ENCODE measurements at regions not wholly inside any gene's neighbourhood (a gene's known extent, or its start where the extent isn't known, plus 50 kb on each side); places are given as distances from the start of the nearest gene placed in this dataset.

- no peaks in the 10 kb centered on the region for H3K9me3 ChIP-seq (replicated peaks; ENCODE audit: control insufficient read depth, low read depth, low read length)
- H3K4me1 ChIP-seq (ENCODE audit: control insufficient read depth, insufficient read depth, low read length): no peaks in the 10 kb centered on the region
- 29% methylated on average over 1 of the region's 1 CpG for WGBS (ENCODE audit: insufficient coverage)
- no peaks in the 10 kb centered on the region for H3K36me3 ChIP-seq (ENCODE audit: control insufficient read depth, insufficient read depth, low read length)
- no peak overlapping the region for H3K4me3 ChIP-seq (ENCODE audit: low read length)
- H3K27ac ChIP-seq (ENCODE audit: low read length): no peak overlapping the region
- no peak for DNase-seq
- H3K27me3 ChIP-seq (ENCODE audit: control insufficient read depth, insufficient read depth, low read length): no peaks in the 10 kb centered on the region
These were observed 294.4 kb downstream of the PRDM2 start for GRCh38 chr1:13994386-13994785.

GRCh38 chr1:13996334-13996733, 296.3 kb downstream of the PRDM2 start:
- H3K27me3 ChIP-seq (ENCODE audit: control insufficient read depth, insufficient read depth, low read length): no peaks in the 10 kb centered on the region
- DNase-seq: no peak
- H3K27ac ChIP-seq (ENCODE audit: low read length): no peak overlapping the region
- no peaks in the 10 kb centered on the region for H3K9me3 ChIP-seq (replicated peaks; ENCODE audit: control insufficient read depth, low read depth, low read length)
- no peak overlapping the region for H3K4me3 ChIP-seq (ENCODE audit: low read length)
- WGBS (ENCODE audit: insufficient coverage): no CpG with 5 or more reads among the region's 2 CpGs
- H3K36me3 ChIP-seq (ENCODE audit: control insufficient read depth, insufficient read depth, low read length): no peaks in the 10 kb centered on the region
- no peaks in the 10 kb centered on the region for H3K4me1 ChIP-seq (ENCODE audit: control insufficient read depth, insufficient read depth, low read length)

GRCh38 chr1:14003552-14003951, 303.6 kb downstream of the PRDM2 start:
- Histone ChIP-seq H3K27me3 (ENCODE audit: control insufficient read depth, insufficient read depth, low read length) (no peaks in the 10 kb centered on the region), H3K4me1 (ENCODE audit: control insufficient read depth, insufficient read depth, low read length) (no peaks in the 10 kb centered on the region), H3K36me3 (ENCODE audit: control insufficient read depth, insufficient read depth, low read length) (no peaks in the 10 kb centered on the region), H3K9me3 (replicated peaks; ENCODE audit: control insufficient read depth, low read depth, low read length) (peaks cover 2% of the 10 kb centered on the region), H3K27ac (ENCODE audit: low read length) (no peak overlapping the region), H3K4me3 (ENCODE audit: low read length) (no peak overlapping the region)
- no peak for DNase-seq
- WGBS (ENCODE audit: insufficient coverage): no CpG with 5 or more reads among the region's 1 CpG

- WGBS (ENCODE audit: insufficient coverage): 50% methylated on average over 2 of the region's 3 CpGs
- no peak overlapping the region for H3K4me3 ChIP-seq (ENCODE audit: low read length)
- no peak for DNase-seq
- H3K27ac ChIP-seq (ENCODE audit: low read length): no peak overlapping the region
- peaks cover 2% of the 10 kb centered on the region for H3K4me1 ChIP-seq (ENCODE audit: control insufficient read depth, insufficient read depth, low read length)
- H3K36me3 ChIP-seq (ENCODE audit: control insufficient read depth, insufficient read depth, low read length): no peaks in the 10 kb centered on the region
- peaks cover 2% of the 10 kb centered on the region for H3K9me3 ChIP-seq (replicated peaks; ENCODE audit: control insufficient read depth, low read depth, low read length)
- no peaks in the 10 kb centered on the region for H3K27me3 ChIP-seq (ENCODE audit: control insufficient read depth, insufficient read depth, low read length)
These were observed 309.6 kb downstream of the PRDM2 start for GRCh38 chr1:14009582-14009981.

- Histone ChIP-seq H3K4me3 (ENCODE audit: low read length) (no peak overlapping the region), H3K9me3 (replicated peaks; ENCODE audit: control insufficient read depth, low read depth, low read length) (peaks cover 2% of the 10 kb centered on the region), H3K4me1 (ENCODE audit: control insufficient read depth, insufficient read depth, low read length) (peaks cover 2% of the 10 kb centered on the region), H3K36me3 (ENCODE audit: control insufficient read depth, insufficient read depth, low read length) (no peaks in the 10 kb centered on the region), H3K27me3 (ENCODE audit: control insufficient read depth, insufficient read depth, low read length) (no peaks in the 10 kb centered on the region), H3K27ac (ENCODE audit: low read length) (no peak overlapping the region)
- no peak for DNase-seq
These were observed 310.5 kb downstream of the PRDM2 start for GRCh38 chr1:14010476-14010875.

DNA sequence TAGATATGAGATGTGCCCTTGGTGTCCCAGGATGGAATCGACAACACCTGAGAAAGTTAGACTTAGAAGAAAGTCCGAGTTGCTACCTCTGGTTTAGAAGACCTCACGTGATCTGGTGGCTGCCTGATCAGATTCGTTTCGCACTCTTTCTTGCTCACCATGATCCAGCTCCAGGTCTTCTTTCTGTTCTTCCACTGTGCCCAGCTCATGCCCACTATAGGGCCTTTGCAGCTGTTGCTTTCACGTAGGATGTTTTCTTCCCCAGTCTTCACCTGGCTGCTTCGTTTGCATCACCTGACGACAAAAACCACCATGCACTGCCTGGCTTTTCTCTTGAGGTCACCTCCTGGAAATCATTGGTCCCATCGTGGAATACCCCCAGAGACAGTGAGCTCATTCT, 311.1 kb downstream of the PRDM2 start:
- no peak for DNase-seq
- Histone ChIP-seq H3K27me3 (ENCODE audit: control insufficient read depth, insufficient read depth, low read length) (no peaks in the 10 kb centered on the region), H3K4me3 (ENCODE audit: low read length) (no peak overlapping the region), H3K36me3 (ENCODE audit: control insufficient read depth, insufficient read depth, low read length) (no peaks in the 10 kb centered on the region), H3K9me3 (replicated peaks; ENCODE audit: control insufficient read depth, low read depth, low read length) (peaks cover 2% of the 10 kb centered on the region), H3K4me1 (ENCODE audit: control insufficient read depth, insufficient read depth, low read length) (peaks cover 2% of the 10 kb centered on the region), H3K27ac (ENCODE audit: low read length) (no peak overlapping the region)
- 79% methylated on average over 9 of the region's 9 CpGs for WGBS (ENCODE audit: insufficient coverage)

DNA sequence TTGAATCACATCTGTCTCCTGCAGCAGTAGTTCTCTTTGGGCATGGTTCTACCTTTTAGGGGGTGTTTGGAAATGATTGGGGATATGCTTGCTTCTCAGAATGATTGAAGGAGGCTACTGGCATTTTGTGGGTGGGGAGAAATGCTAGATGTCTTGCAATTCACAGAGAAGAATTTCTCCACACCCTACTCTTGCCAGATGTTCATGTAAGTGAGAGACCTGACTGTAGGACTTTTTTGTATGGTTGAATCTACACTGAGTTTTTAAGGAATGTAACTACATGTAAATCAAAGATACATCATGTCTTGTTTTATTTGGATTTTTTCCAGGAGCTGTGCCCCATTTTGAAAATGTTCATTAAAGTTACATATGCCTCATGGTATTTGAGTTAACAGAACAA, 311.9 kb downstream of the PRDM2 start:
- no peak for DNase-seq
- Histone ChIP-seq H3K36me3 (ENCODE audit: control insufficient read depth, insufficient read depth, low read length) (no peaks in the 10 kb centered on the region), H3K9me3 (replicated peaks; ENCODE audit: control insufficient read depth, low read depth, low read length) (peaks cover 2% of the 10 kb centered on the region), H3K27me3 (ENCODE audit: control insufficient read depth, insufficient read depth, low read length) (no peaks in the 10 kb centered on the region), H3K4me3 (ENCODE audit: low read length) (no peak overlapping the region), H3K27ac (ENCODE audit: low read length) (no peak overlapping the region), H3K4me1 (ENCODE audit: control insufficient read depth, insufficient read depth, low read length) (peaks cover 2% of the 10 kb centered on the region)

- Histone ChIP-seq H3K4me1 (ENCODE audit: control insufficient read depth, insufficient read depth, low read length) (peaks cover 2% of the 10 kb centered on the region), H3K27me3 (ENCODE audit: control insufficient read depth, insufficient read depth, low read length) (no peaks in the 10 kb centered on the region), H3K4me3 (ENCODE audit: low read length) (no peak overlapping the region), H3K36me3 (ENCODE audit: control insufficient read depth, insufficient read depth, low read length) (no peaks in the 10 kb centered on the region), H3K9me3 (replicated peaks; ENCODE audit: control insufficient read depth, low read depth, low read length) (no peaks in the 10 kb centered on the region), H3K27ac (ENCODE audit: low read length) (no peak overlapping the region)
- no CpG with 5 or more reads among the region's 3 CpGs for WGBS (ENCODE audit: insufficient coverage)
- DNase-seq: peak; percentile 36
These were observed 314.9 kb downstream of the PRDM2 start for GRCh38 chr1:14014929-14015328.

DNA sequence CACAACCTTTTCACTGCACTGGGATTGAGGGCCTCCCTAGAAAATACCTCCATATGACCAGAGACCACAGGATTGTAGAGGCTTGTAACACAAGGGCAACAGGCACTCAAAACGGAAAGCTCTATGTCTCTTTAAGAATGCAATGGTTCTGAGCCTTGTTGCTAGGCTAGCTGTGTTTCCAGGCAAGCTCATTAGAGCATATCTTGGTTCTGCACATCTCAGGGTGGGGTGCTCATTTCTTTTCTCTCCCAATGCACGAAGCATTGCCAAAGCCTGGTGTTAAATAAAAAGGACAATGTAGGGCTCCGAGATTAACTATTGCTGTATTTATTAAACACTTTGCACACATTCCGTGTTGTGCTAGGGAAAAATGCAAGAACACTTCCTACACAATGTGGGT, 315.9 kb downstream of the PRDM2 start:
- H3K27ac ChIP-seq (ENCODE audit: low read length): no peak overlapping the region
- peak; percentile 31 for DNase-seq
- no peaks in the 10 kb centered on the region for H3K9me3 ChIP-seq (replicated peaks; ENCODE audit: control insufficient read depth, low read depth, low read length)
- 17% methylated on average over 1 of the region's 4 CpGs for WGBS (ENCODE audit: insufficient coverage)
- H3K27me3 ChIP-seq (ENCODE audit: control insufficient read depth, insufficient read depth, low read length): no peaks in the 10 kb centered on the region
- H3K36me3 ChIP-seq (ENCODE audit: control insufficient read depth, insufficient read depth, low read length): no peaks in the 10 kb centered on the region
- peaks cover 2% of the 10 kb centered on the region for H3K4me1 ChIP-seq (ENCODE audit: control insufficient read depth, insufficient read depth, low read length)
- H3K4me3 ChIP-seq (ENCODE audit: low read length): no peak overlapping the region

- 21% methylated on average over 4 of the region's 7 CpGs for WGBS (ENCODE audit: insufficient coverage)
- H3K9me3 ChIP-seq (replicated peaks; ENCODE audit: control insufficient read depth, low read depth, low read length): no peaks in the 10 kb centered on the region
- no peak overlapping the region for H3K27ac ChIP-seq (ENCODE audit: low read length)
- no peak overlapping the region for H3K4me3 ChIP-seq (ENCODE audit: low read length)
- peak; percentile 32 for DNase-seq
- peaks cover 2% of the 10 kb centered on the region for H3K4me1 ChIP-seq (ENCODE audit: control insufficient read depth, insufficient read depth, low read length)
- H3K27me3 ChIP-seq (ENCODE audit: control insufficient read depth, insufficient read depth, low read length): no peaks in the 10 kb centered on the region
- no peaks in the 10 kb centered on the region for H3K36me3 ChIP-seq (ENCODE audit: control insufficient read depth, insufficient read depth, low read length)
These were observed 317.6 kb downstream of the PRDM2 start for GRCh38 chr1:14017531-14017961.

DNA sequence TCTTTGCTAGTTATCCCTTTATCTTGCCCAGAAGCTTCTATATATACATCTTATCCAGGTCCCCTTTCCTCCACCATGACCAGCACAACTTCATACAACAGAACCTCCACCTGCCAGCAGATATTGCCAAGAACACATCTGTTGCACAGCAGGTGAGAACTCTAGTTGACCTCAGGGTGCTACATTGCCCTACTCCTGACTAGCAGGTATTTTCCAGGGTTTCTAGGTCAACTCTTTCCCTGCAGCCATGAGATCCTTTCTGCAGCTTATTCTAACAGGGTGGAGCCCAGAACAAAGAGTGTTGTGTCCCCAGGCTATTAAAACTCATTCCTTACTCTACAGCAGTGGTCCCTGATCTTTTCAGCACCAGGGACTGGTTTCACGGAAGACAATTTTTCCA, 319.5 kb downstream of the PRDM2 start:
- no peaks in the 10 kb centered on the region for H3K9me3 ChIP-seq (replicated peaks; ENCODE audit: control insufficient read depth, low read depth, low read length)
- no peak for DNase-seq
- no peaks in the 10 kb centered on the region for H3K27me3 ChIP-seq (ENCODE audit: control insufficient read depth, insufficient read depth, low read length)
- H3K27ac ChIP-seq (ENCODE audit: low read length): no peak overlapping the region
- no peaks in the 10 kb centered on the region for H3K4me1 ChIP-seq (ENCODE audit: control insufficient read depth, insufficient read depth, low read length)
- H3K4me3 ChIP-seq (ENCODE audit: low read length): no peak overlapping the region
- no CpG with 5 or more reads among the region's 1 CpG for WGBS (ENCODE audit: insufficient coverage)
- no peaks in the 10 kb centered on the region for H3K36me3 ChIP-seq (ENCODE audit: control insufficient read depth, insufficient read depth, low read length)

Measured in muscle of leg (tissue), 3 donors.